ENCODE measurements at regions not wholly inside any gene's neighbourhood (a gene's known extent, or its start where the extent isn't known, plus 50 kb on each side); places are given as distances from the start of the nearest gene placed in this dataset.
"Not testable (repeated sequence)": the region's sequence is repeated elsewhere in the genome, so short reads cannot be mapped to it uniquely, and the experiment has no call there.

DNA sequence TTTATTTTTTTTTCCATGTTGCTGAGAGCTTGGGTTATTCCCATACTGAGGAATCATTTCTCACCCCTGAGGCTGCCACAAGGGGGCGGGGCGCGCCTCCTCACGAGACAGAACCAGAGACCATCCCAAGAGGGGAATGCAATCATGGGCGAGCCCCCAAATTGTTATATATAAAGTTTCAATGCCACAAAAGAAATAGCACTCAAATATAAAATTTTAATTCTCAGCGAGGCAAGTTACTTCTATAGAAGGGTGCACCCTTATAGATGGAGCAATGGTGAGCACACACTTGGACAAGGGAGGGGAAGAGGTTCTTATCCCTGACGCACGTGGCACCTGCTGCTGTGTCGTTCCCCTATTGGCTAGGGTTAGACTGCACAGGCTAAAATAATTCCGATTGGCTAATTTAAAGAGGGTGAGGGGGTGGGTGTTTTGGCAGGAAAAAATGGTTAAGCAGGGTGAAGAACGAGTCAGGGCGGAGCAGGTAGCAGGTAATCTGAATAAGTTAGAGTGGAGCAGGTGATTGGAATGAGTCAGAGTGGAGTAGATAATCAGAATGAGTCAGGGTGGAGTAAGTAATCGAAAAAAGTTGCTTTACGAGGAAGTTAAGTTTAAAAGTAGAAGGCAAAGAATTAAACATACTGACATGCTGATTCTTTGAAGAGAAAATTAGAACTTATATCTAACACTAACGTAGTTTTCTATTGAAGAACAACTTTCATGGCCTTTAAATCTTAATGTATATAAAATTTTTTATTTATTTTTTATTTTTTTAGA lies 177.5 kb downstream of the MTCL1 start:
- no peak for DNase-seq (ENCODE audit: extremely low read depth in 1 of 2, low read depth in 1 of 2)

DNA sequence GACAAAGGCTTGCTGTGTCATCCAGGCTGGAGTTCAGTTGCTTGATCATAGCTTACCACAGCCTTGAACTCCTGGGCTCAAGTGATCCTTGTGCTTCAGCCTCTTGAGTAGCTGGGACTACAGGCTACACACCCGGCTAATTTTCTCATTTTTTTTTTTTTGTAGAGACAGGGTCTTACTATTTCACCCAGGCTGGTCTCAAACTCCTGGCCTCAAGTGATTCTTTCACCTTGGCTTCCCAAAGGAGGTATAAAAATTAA lies 178.0 kb downstream of the MTCL1 start:
- DNase-seq (ENCODE audit: extremely low read depth in 1 of 2, low read depth in 1 of 2), result no peak

DNA sequence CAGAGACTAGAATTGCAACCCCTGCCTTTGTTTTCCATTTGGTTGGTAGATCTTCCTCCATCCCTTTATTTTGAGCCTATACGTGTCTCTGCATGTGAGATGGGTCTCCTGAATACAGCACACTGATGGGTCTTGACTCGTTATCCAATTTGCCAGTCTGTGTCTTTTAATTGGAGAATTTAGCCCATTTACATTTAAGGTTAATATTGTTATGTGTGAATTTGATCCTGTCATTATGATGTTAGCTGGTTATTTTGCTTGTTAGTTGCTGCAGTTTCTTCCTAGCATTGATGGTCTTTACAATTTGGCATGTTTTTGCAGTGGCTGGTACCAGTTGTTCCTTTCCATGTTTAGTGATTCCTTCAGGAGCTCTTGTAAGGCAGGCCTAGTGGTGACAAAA lies 182.5 kb downstream of the MTCL1 start:
- not testable (repeated sequence) for DNase-seq (ENCODE audit: extremely low read depth in 1 of 2, low read depth in 1 of 2)

DNA sequence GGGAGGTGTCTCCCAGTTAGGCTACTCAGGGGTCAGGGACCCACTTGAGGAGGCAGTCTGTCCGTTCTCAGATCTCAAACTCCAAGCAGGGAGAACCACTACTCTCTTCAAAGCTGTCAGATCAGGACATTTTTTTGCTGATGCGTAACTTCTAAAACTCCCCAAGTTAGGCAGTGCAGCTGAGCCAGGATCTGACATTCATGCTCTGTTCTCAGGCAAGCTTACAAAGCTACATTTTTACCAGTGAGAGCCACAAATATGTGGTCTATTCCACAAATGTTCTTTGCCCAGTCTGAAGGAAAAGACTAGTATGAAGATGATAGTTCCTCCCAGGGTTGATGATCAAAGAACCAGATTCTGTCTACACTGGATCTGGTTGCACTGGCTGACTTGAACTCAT lies 184.1 kb downstream of the MTCL1 start:
- DNase-seq (ENCODE audit: extremely low read depth in 1 of 2, low read depth in 1 of 2), result no peak

DNA sequence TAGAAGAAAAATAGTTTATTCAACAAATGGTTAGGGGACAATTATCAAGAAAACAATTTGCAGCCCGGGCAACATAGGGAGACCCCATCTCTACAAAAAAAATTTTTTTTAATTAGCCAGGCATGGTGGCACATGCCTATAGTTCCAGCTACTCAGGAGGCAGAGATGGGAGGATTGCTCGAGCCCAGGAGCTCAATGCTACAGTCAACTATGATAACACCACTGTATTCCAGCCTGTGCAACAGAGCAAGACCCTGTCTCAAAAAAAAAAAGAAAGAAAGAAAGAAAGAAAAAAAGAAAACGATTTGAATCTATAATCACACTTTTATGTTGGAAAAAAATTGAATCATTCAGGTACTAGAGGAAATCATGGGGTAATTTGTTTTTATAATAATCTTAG lies 185.1 kb downstream of the MTCL1 start:
- DNase-seq (ENCODE audit: extremely low read depth in 1 of 2, low read depth in 1 of 2), result not testable (repeated sequence)

DNA sequence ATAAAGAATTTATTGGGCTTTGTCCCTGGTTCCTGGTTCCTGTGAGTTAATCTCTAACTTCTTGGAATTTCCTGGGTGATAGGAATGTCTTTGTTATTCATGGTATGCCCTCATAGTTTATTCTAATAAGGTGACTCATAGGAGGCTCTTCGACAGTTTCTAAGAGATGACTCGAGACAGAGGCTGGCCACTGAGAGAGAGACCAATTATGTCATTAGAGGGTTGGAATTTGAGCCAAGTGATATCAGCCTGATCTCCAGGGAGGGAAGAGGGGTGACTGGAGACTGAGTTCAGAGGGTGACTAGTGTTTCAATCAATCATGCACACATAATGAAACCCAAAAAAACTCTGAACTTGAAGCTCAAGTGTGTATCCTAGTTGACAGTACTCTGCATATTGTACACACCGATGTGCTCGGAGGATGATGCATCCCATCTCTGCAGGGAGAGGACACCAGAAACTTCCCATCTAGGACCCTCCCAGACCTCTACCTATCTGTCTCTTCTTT lies 185.7 kb downstream of the MTCL1 start:
- DNase-seq (ENCODE audit: extremely low read depth in 1 of 2, low read depth in 1 of 2), result no peak

DNA sequence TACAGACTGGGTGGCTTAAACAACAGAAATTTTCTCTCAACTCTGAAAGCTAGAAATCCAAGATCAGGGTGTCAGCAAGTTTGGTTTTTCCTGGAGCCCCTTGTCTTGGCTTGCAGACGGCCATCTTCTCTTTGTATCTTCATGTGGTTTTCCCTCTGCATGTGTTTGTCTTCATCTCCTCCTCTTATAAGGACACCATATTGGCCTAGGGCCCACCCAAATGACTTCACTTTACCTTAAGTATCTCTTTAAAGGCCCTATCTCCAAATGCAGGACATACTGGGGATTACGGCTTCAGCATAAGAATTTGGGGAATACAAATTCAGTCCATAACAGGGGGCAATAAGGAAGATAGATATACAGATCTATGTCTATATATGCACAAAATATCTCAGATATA lies 187.9 kb downstream of the MTCL1 start:
- DNase-seq (ENCODE audit: extremely low read depth in 1 of 2, low read depth in 1 of 2), result no peak

DNA sequence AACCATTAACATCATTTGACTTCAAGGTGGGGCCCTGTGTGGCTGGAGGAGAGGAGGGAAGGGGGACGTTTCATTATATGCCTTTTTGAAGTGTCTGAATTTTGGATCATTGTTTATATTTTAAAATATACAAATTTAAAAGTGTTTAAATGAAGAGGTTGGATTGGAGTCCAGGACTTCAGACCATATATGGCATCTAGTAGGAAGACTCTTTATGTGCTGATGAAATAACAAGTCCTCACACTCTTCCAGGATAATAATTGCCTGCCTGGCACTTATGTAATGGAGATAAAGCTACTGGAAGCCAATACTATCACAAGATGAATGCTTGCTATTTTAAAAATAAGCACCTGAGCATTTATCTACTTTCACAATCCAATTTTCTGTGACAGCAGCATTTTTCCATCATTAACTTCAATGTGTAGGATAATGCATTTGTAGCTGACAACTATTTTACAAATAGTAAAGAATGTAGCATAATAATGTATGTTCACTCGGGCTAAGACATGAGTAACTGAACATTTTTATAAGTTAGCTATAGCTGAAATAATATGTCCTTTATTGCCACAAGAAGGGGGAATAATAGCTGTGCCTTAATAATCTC lies 188.4 kb downstream of the MTCL1 start:
- DNase-seq (ENCODE audit: extremely low read depth in 1 of 2, low read depth in 1 of 2), result no peak

DNA sequence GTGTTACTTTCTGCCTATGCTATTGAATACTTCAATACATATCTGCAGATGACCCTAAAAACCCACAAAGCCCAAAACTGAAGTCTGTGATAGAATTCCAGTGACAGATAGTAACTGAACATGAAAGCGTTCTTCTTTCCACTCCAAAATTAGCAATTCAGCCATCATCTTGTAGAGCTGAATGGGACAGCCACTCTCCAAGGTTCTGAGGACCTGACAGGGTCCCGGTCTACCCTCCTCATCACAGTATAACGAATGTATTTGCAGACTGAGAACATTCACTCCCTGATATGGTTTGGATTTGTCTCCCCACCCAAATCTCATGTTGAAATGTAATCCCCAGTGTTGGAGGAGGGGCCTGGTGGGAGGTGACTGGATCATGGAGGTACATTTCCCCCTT lies 189.5 kb downstream of the MTCL1 start:
- DNase-seq (ENCODE audit: extremely low read depth in 1 of 2, low read depth in 1 of 2), result no peak

DNA sequence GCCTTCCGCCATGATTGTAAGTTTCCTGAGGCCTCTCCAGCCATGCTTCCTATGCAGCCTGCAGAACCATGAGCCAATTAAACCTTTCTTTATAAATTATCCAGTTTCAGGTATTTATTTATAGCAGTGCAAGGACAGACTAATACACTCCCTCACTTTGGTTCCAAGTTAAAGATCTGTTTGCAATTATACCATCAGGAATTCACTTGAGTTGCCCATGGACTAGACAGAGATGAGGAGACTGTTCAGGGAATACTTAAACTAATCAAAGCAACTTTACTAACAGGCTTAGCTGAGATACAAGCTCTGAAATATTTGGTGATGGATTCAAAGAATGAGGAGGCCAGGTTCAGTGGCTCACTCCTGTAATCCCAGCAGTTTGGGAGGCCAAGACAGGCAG lies 190.0 kb downstream of the MTCL1 start:
- no peak for DNase-seq (ENCODE audit: extremely low read depth in 1 of 2, low read depth in 1 of 2)

DNA sequence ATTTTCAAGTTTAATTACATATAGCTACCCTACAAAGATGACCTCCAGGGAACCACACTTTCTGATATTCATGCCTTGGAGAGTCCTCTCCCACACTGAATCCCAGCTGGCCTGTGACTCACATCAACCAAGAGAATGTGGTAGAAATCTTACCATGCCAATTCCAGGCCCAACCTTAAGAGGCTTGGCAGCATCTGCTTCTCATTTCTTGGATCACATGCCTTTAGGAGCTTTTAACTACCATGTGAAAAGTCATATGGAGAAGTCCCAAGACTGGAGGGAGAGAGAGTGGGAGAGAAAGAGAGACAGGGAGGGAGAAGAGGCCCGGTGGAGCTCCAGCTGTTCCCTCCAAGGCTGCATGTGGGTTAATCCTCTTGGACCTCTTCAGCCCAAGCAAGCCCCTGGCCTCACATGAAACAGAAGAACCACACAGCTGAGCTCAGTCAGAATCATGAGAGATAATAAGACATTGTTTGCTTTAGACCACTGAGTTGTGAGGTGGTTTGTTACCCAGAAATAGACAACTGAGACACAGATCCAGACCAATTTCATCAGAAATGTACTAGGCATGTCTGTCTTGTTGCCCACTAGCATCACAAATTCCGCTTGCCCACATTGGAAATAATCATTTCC lies 190.7 kb downstream of the MTCL1 start:
- no peak for DNase-seq (ENCODE audit: extremely low read depth in 1 of 2, low read depth in 1 of 2)

DNA sequence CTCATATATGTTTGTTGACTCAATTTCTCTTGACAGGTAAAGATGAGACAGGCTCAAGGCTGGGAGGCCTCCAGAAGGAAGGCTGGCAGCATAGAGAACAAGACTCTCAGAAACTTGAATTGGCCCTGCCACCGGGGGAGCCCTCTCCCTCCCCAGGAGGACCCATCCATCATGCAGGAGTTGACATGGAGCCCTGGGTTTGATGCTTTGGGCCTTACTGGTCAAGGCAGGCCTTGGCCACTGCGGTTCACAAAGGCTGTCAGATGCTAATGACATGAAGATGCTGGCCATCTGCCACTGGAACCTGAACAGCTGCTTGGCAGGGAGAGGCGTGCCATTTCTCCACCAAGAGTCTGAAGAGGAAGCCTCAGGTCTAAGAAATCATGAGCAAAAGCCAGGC lies 193.6 kb downstream of the MTCL1 start:
- no peak for DNase-seq (ENCODE audit: extremely low read depth in 1 of 2, low read depth in 1 of 2)

DNA sequence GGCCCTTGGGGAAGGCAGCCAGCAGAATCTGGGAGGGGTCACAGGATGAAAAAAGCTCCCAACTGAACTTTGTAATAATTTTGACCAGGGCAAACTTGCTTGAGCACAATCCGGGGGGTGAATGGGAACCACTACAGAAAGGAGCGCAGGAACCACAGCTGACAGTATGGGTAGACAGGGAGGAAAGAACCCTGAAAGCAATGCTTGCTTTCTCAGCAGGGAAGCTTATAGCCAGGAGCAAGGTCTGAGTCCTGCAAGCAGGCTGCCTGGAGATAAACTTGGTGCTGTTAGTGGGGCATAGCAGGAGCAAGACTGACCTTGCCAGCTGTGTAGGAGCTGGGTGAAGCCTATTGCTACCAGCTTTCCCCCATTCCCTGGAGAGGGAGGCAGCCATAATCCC lies 195.2 kb downstream of the MTCL1 start:
- DNase-seq (ENCODE audit: extremely low read depth in 1 of 2, low read depth in 1 of 2), result no peak

DNA sequence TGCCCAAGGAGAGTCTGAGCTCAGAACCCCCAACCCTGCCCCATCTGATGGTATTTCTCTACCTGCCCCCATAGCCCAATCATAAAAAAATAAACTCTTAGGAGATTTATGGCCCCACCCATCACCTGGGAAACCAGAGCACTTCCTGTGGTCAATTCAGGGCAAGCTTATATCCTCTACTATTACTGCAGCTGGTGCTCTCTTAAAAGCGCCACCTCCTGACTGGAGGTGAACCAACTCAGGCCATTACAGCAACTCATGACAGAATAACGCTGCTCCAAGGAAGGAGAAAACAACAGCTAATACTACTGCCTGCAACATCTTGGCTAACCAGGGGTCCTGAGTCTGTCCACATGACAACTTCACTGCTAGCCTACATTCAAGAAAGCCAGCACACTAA lies 195.7 kb downstream of the MTCL1 start:
- no peak for DNase-seq (ENCODE audit: extremely low read depth in 1 of 2, low read depth in 1 of 2)

DNA sequence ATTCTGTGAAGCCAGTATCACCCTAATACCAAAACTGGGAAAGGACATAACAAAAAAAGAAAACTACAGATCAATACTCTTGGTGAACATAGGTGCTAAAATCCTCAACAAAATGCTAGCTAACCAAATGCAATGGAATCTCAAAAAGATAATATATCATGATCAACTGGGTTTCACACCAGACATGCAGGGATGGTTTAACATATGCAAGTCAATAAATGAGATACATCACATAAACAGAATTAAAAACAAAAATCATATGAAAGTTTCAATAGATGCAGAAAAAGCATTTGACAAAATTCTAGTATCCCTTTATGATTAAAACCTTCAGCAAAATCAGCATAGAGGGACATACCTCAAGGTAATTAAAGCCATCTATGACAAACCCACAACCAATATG lies 198.2 kb upstream of the NDUFV2 start:
- DNase-seq (ENCODE audit: extremely low read depth in 1 of 2, low read depth in 1 of 2), result no peak

DNA sequence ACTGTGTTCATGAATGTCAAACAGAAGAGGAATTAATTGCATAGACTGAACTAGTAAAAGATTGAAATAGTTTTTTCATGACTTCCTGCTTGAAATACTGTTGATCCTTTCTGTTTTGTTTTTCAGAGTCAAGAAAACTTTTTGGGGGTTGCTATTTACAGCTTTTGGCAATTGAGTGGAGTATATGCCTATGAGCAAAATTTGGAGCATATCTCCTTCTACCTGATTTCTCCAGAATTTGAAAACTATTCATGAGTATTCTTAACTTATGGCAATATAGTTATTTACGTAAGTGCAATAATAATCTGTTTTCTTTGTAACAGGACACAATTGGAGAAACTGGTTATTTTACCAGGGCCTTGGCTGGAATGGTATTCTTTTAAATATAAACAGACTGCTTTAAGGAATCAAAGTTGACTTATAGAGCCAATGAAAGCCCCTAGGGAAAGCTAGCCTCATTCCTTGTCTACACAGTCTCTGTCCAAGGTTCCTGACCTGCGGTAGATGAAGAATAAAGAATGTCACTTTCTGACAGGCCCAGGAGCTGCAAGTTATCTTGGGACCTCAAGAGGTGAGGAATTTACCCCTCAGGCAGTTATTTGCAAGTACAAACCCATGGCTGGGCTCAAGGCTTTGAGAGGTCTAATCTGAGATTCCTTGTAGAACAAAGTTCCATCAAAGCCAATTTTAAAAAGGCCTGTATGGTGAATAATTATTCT lies 193.5 kb upstream of the NDUFV2 start:
- no peak for DNase-seq (ENCODE audit: extremely low read depth in 1 of 2, low read depth in 1 of 2)

DNA sequence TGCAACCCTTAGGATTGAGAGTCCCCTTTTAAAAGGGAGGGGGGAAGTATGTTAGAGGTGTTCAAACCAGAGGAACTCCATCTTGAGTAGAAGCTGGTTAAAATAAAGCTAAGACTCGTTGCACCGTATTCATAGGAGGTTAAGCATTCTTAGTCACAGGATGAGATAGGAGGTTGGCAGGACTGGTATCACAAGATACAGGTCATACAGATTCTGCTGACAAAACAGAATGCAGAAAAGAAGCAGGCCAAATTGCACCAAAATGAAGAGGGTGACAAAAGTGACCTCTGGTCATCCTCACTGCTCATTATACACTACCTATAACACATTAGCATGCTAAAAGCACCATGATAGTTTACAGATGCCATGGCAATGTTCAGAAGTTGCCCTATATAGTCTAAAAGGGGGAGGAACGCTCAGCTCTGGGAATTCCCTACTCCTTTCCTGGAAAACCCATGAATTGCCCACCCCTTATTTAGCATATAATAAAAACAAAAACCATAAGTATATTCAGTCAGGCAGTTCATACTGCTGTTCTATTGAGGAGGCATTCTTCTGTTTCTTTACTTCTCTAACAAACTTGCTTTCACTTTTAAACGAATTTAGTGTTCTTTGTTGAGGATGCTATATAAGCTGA lies 192.2 kb upstream of the NDUFV2 start:
- DNase-seq (ENCODE audit: extremely low read depth in 1 of 2, low read depth in 1 of 2), result no peak

DNA sequence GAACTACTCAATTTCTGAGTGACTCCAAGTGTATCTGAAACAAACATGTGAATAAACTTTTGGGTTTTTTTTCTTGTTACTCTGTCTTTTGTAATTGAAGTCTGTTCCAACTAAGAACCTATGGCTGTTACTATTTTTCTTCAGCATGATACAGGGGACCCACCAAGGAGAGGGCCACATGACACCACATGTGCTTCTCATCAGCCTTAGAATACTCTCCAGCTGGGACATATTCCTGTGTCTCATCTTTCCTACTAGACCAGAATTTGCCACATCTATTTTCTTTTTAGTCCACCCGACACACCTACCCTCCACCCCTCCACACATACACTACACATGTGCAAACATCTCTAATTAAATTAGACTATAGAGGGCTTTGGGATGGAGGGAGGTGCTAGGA lies 191.7 kb upstream of the NDUFV2 start:
- no peak for DNase-seq (ENCODE audit: extremely low read depth in 1 of 2, low read depth in 1 of 2)

DNA sequence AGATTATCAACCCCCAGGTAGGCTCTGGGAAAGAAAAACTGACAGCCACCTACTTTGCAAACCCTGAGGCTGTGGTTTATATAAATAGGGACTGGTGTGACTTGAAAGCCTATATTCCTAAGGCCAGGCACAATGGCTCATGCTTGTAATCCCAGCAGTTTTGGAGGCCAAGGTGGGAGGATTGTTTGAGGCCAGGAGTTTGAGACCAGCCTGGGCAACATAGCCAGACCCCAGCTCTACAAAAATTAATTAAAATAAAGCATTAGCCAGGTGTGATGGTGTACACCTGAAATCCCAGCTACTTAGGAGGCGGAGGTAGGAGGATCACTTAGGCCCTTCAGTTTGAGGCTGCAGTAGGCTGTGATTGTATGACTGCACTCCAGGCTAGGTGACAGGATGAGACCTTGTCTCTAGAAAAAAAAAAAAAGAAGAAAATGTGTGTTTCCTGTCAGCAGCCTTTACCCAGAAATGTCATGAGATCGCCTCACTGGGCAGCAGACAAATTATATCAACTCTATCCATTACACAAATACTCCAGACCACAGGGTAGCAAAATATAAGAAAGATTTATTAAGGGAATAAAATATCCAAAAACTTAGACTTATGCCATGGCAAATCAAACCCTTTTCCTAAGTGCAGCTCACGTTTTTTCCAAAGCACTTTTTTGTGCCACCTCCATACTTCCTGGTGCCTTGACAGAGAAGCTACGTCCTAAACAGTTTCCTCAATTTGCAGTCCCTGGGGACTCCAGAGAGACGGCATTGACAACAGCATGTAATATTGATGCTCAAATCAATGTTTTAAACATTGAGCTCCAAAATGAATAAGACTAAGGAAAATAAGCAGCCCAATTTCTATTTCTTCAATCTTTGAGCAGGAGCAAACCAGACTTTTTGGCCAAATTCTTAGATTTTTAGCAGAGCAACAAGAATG lies 190.8 kb upstream of the NDUFV2 start:
- DNase-seq (ENCODE audit: extremely low read depth in 1 of 2, low read depth in 1 of 2), result no peak

Measured in stimulated activated CD8-positive, alpha-beta memory T cell treated with anti-CD3 and anti-CD28 coated beads, Interleukin-7, amount 100 ng/mL, for 48 hours (primary cell).